HCT116 (cell line): ENCODE measurements at regions not wholly inside any gene's neighbourhood (a gene's known extent, or its start where the extent isn't known, plus 50 kb on each side); places are given as distances from the start of the nearest gene placed in this dataset.

Source experiments
- ATAC-seq: fragments of 200-7000 bp; cut with Tn5 transposase; 2 replicates; pipeline ENCODE4 v1.9.1; 2020; ENCODE audit warnings: mild to moderate bottlenecking, moderate library complexity
- BruUV-seq: library from RNA; stranded (reverse); fragments of 400-500 nt; replicated peaks from 2 replicates; lab custom pipeline; 2021; lab: Mats Ljungman, UMichigan
- CTCF ChIA-PET: fragments of 300-600 bp; sonication (Branson Sonifier 250); formaldehyde crosslinking; loops from one replicate; lab custom pipeline; 2021; ENCODE audit warnings: antibody characterized with exemption; lab: Charles Lee
- POLR2A ChIA-PET: fragments of 300-600, 350-600 bp; sonication (Branson Sonifier 250); formaldehyde crosslinking; loops from one replicate; lab custom pipeline; 2021; ENCODE audit warnings: antibody characterized with exemption; lab: Charles Lee
- RAD21 ChIA-PET, 2 experiments: fragments of 300-600 bp; sonication (Branson Sonifier 250); formaldehyde crosslinking; loops; one replicate each; lab custom pipeline; 2023; ENCODE audit warnings: low total read pairs in 2 of 2; ENCODE audit not compliant: uncharacterized antibody in 2 of 2, unreplicated experiment in 2 of 2, low non-redundant PET in 1 of 2; lab: Charles Lee
- DNase-seq: peaks from one replicate; pipeline ENCODE4 v3.0.0-alpha.2; 2010; ENCODE audit warnings: low read depth, low spot score
- H2AFZ ChIP-seq: fragments of 200-600 bp; shearing (Covaris generic), sonication (generic); 2 replicates; pipeline ENCODE4 v1.6.1; 2017; ENCODE audit warnings: low read depth, mixed run types, mixed read lengths, antibody characterized with exemption, low read length; ENCODE audit not compliant: poor library complexity, severe bottlenecking
- H3K27ac ChIP-seq: 2 replicates; pipeline ENCODE4 v1.5.1; 2012; ENCODE audit warnings: low read depth, low read length
- H3K27me3 ChIP-seq: fragments of 200-600 bp; sonication (generic); 2 replicates; pipeline ENCODE4 v1.6.1; 2016; ENCODE audit warnings: mixed run types, low read length, mixed read lengths; ENCODE audit not compliant: insufficient read depth
- H3K36me3 ChIP-seq, 2 experiments: fragments of 200-500 bp in 1 of 2; fragments of 200-600 bp in 1 of 2; sonication (Bioruptor generic) in 1 of 2; sonication (generic) in 1 of 2; 2 replicates each; pipeline versions ENCODE4 v1.5.1 to v1.6.1; 2014 to 2016; ENCODE audit warnings: low read length in 2 of 2, inconsistent platforms in 1 of 2, mixed read lengths in 1 of 2, mixed run types in 1 of 2; ENCODE audit not compliant: insufficient read depth in 2 of 2, control insufficient read depth in 1 of 2
- H3K4me1 ChIP-seq, 2 experiments: fragments of 200-600 bp in 1 of 2; sonication (generic) in 1 of 2; 2 replicates each; pipeline versions ENCODE4 v1.5.1 to v1.6.1; 2012 to 2017; ENCODE audit warnings: low read length in 2 of 2, inconsistent platforms in 1 of 2, mild to moderate bottlenecking in 1 of 2, mixed read lengths in 1 of 2, mixed run types in 1 of 2, moderate library complexity in 1 of 2; ENCODE audit not compliant: insufficient read depth in 2 of 2, control insufficient read depth in 1 of 2
- H3K4me2 ChIP-seq: fragments of 200-600 bp; sonication (generic); 2 replicates; pipeline ENCODE4 v1.6.1; 2017; ENCODE audit warnings: mixed run types, low read length, mixed read lengths
- H3K4me3 ChIP-seq, 2 experiments: fragments of 200-600 bp in 1 of 2; sonication (generic) in 1 of 2; replicated peaks in 1 of 2; 2 replicates each; pipeline ENCODE4 v1.5.1; 2011 to 2016; ENCODE audit warnings: low read length in 2 of 2, control low read depth in 1 of 2, low read depth in 1 of 2, mild to moderate bottlenecking in 1 of 2, mixed read lengths in 1 of 2, mixed run types in 1 of 2
- H3K79me2 ChIP-seq: fragments of 200-600 bp; sonication (generic); 2 replicates; pipeline ENCODE4 v1.6.1; 2017; ENCODE audit warnings: mild to moderate bottlenecking, mixed run types, low read length, moderate library complexity, mixed read lengths; ENCODE audit not compliant: insufficient read depth
- H3K9ac ChIP-seq: fragments of 200-600 bp; sonication (generic); 2 replicates; pipeline ENCODE4 v1.6.1; 2016; ENCODE audit warnings: low read length, mixed read lengths
- H3K9me2 ChIP-seq: fragments of 200-600 bp; sonication (generic), shearing (Covaris generic); 2 replicates; pipeline ENCODE4 v1.6.1; 2017; ENCODE audit warnings: mixed run types, mild to moderate bottlenecking, moderate library complexity; ENCODE audit not compliant: insufficient read depth
- H3K9me3 ChIP-seq, 2 experiments: fragments of 200-500 bp in 1 of 2; fragments of 200-600 bp in 1 of 2; sonication (Bioruptor generic) in 1 of 2; sonication (generic) in 1 of 2; 2 replicates each; pipeline ENCODE4 v1.6.1; 2014 to 2017; ENCODE audit warnings: low read length in 2 of 2, mixed read lengths in 2 of 2, inconsistent platforms in 1 of 2, low read depth in 1 of 2, mild to moderate bottlenecking in 1 of 2, mixed run types in 1 of 2, moderate library complexity in 1 of 2; ENCODE audit not compliant: control insufficient read depth in 1 of 2, insufficient read depth in 1 of 2
- H4K20me1 ChIP-seq: fragments of 200-600 bp; sonication (generic), shearing (Covaris generic); 2 replicates; pipeline ENCODE4 v1.6.1; 2017; ENCODE audit warnings: mixed run types, mild to moderate bottlenecking, moderate library complexity; ENCODE audit not compliant: insufficient read depth
- ATF3 ChIP-seq: IDR thresholded peaks from 2 replicates; pipeline ENCODE4 v1.6.1; 2012
- EZH2 ChIP-seq: fragments of 200-600 bp; sonication (generic); IDR thresholded peaks from 2 replicates; pipeline ENCODE4 v1.6.1; 2017; ENCODE audit warnings: antibody characterized with exemption, mixed run types
- EZH2phosphoT487 ChIP-seq: fragments of 200-600 bp; IDR thresholded peaks from 2 replicates; pipeline ENCODE4 v1.6.1; 2018; ENCODE audit warnings: antibody characterized with exemption, borderline replicate concordance
- JUND ChIP-seq: IDR thresholded peaks from 2 replicates; pipeline ENCODE4 v1.6.1; 2012
- RAD21 ChIP-seq: IDR thresholded peaks from 2 replicates; pipeline ENCODE4 v1.6.1; 2012; ENCODE audit warnings: low read depth, mild to moderate bottlenecking
- SIN3A ChIP-seq: IDR thresholded peaks from 2 replicates; pipeline ENCODE4 v1.6.1; 2012; ENCODE audit warnings: low read depth
- SRF ChIP-seq: IDR thresholded peaks from 2 replicates; pipeline ENCODE4 v1.6.1; 2012; ENCODE audit warnings: low read depth
- TCF7L2 ChIP-seq: IDR thresholded peaks from 2 replicates; pipeline ENCODE4 v1.7.0; 2011; ENCODE audit warnings: borderline replicate concordance, inconsistent platforms; ENCODE audit not compliant: insufficient read depth, insufficient read length; ENCODE audit errors: extremely low read depth
- ZFX ChIP-seq: fragments of 450-650 bp; IDR thresholded peaks from 2 replicates; pipeline ENCODE4 v1.6.1; 2017
- ZNF274 ChIP-seq: fragments of 200-500 bp; sonication (Bioruptor generic); IDR thresholded peaks from 2 replicates; pipeline ENCODE4 v1.6.1; 2014; ENCODE audit warnings: mild to moderate bottlenecking, low read depth, low read length, inconsistent platforms
- intact Hi-C: fragments of 100-400 bp; cut with micrococcal nuclease; formaldehyde crosslinking; loops from 2 replicates; pipeline ENCODE4 v1.10.0; 2022

DNA sequence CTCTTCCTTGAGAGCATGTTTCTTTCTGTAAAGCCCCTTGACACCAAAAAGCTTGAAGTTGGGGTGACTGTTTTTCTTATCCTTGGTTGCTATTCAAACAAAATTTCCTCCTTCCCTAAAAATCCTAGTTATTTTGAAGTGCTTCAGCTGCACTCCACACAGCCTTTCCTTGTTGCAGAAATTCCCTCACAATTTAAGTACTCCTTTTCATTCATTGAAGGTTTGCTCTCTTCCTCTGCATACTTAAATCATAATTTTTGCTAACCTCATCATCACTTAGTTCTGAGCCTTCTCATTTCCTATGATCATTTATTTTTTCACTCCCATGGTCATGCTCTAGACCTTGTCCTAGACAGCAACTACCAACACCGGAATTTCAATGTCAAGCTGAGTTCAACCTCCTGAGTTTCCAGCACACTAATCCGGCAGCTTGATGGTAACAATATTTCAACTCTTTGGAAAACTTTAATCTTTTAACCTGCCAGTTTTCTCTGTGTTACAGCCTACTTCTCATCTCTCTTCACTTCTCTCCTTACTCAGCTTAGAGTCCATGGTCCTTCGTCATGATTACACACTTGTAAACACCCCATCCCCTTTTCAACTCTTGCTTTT, 78.7 kb upstream of the ACTBL2 start:
- H3K27me3 ChIP-seq = no peaks in the 10 kb centered on the region
- no peaks in the 10 kb centered on the region for H3K36me3 ChIP-seq
- ATAC-seq (no peak), DNase-seq (no peak)
- intact Hi-C loops = no loop called here
- H3K9me2 ChIP-seq = no peaks in the 10 kb centered on the region
- no peak overlapping the region for H3K27ac ChIP-seq
- H3K4me2 ChIP-seq = no peak overlapping the region
- ChIA-PET CTCF (no interaction called here), RAD21 (no interaction called here), POLR2A (no interaction called here)
- H3K4me3 ChIP-seq = no peak overlapping the region
- no peak for TF ChIP-seq JUND
- no peak for TF ChIP-seq SRF
- no peaks in the 10 kb centered on the region for H3K79me2 ChIP-seq
- no peaks in the 10 kb centered on the region for H3K9me3 ChIP-seq
- no peaks in the 10 kb centered on the region for H4K20me1 ChIP-seq
- no TSS peak for BruUV-seq
- no peaks in the 10 kb centered on the region for H3K4me1 ChIP-seq
- H3K9ac ChIP-seq = no peak overlapping the region
- H2AFZ ChIP-seq = no peak overlapping the region

DNA sequence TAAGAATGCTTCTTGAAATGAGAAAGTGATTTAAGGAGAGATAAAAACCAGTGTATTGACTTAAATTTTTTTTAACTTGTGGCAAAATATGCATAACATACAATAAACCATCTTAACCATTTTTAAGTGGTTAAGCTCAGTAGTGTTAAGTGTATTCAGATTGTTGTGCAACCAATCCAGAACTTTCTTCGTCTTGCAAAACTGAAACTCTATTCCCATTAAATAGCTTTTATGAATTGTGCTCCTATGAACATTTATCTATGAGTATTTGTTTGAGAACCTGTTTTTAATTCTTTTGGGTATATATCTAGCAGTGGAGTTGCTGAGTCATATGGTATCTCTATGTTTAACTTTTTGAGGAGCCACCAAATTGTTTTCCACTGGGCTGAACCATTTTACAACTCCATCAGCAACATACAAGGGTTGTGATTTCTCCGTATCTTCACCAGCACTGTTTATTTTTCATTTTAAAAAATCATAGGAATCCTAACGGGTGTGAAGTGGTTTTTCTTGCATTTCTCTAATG, 76.6 kb upstream of the ACTBL2 start:
- ChIA-PET POLR2A (no interaction called here), RAD21 (no interaction called here), CTCF (no interaction called here)
- no TSS peak for BruUV-seq
- H3K9ac ChIP-seq = no peak overlapping the region
- H3K36me3 ChIP-seq = no peaks in the 10 kb centered on the region
- TF ChIP-seq RAD21 (no peak), ATF3 (no peak), SIN3A (no peak), SRF (no peak), EZH2phosphoT487 (no peak), EZH2 (no peak), JUND (no peak), ZNF274 (no peak), ZFX (no peak), TCF7L2 (no peak)
- H3K27me3 ChIP-seq = no peaks in the 10 kb centered on the region
- DNase-seq (no peak), ATAC-seq (no peak)
- no peaks in the 10 kb centered on the region for H3K4me1 ChIP-seq
- H3K79me2 ChIP-seq = no peaks in the 10 kb centered on the region
- H3K9me2 ChIP-seq = no peaks in the 10 kb centered on the region
- no peak overlapping the region for H2AFZ ChIP-seq
- intact Hi-C loops = no loop called here
- H3K27ac ChIP-seq = no peak overlapping the region
- H4K20me1 ChIP-seq = no peaks in the 10 kb centered on the region
- no peak overlapping the region for H3K4me2 ChIP-seq
- H3K9me3 ChIP-seq = no peaks in the 10 kb centered on the region
- H3K4me3 ChIP-seq = no peak overlapping the region
